HG03097 (cell line): ENCODE measurements at regions not wholly inside any gene's neighbourhood (a gene's known extent, or its start where the extent isn't known, plus 50 kb on each side); places are given as distances from the start of the nearest gene placed in this dataset.
"Not testable (repeated sequence)": the region's sequence is repeated elsewhere in the genome, so short reads cannot be mapped to it uniquely, and the experiment has no call there.

ENCODE experiments used
- ATAC-seq: cut with Tn5 transposase; IDR thresholded peaks from one replicate; pipeline ENCODE4 v1.9.1; 2021; ENCODE audit not compliant: unreplicated experiment, low FRiP score

GRCh38 chr3:99586701-99587100, 51.7 kb upstream of the COL8A1 start:
- no peak for ATAC-seq

DNA sequence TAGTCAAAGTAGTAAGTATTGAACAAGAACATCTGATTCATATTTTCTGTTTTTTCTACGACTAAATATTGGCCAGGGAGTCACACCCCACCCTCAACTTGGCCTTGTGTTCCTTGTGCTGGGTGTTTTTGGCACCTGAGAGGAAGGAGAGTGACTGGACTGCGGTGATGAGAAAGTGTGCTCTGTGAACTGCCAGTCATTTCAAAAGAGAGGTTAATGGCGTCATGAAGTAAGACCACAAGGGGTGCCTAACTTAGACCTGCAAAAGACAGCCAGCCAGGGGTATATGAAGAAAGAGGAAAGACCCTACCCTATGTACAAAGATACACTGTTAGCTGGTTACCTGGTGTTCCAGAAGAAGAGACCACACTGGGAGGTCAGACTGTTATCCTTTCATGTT, 58.4 kb upstream of the COL8A1 start:
- ATAC-seq, result no peak

GRCh38 chr3:99579246-99579645, 59.1 kb upstream of the COL8A1 start:
- no peak for ATAC-seq

GRCh38 chr3:99578339-99578970, 59.9 kb upstream of the COL8A1 start:
- no peak for ATAC-seq

- ATAC-seq, result no peak
These were observed 61.4 kb upstream of the COL8A1 start for GRCh38 chr3:99576904-99577559.

GRCh38 chr3:99575683-99576082, 62.7 kb upstream of the COL8A1 start:
- ATAC-seq, result no peak

DNA sequence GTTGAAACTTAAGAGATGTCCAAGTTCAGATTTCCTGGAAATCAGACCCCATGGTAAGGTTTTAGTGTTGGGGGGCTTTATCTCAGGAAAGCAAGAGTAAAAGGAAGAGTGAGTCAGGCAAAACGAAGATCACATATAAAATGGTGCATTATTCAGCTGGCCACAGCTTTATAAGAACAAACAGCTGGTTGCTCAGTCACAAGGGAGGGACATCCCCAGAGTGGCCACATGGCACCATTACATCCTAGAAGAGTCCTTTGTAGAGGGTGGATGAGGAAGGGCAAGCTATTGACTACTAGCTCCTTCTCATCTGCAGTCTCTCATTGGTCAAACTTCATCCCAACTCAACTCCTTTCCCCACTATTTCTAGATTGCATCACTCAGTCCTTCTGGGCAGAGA, 68.3 kb upstream of the COL8A1 start:
- ATAC-seq, result no peak

GRCh38 chr3:99568663-99569335, 69.6 kb upstream of the COL8A1 start:
- ATAC-seq, result no peak

- no peak for ATAC-seq
These were observed 73.1 kb upstream of the COL8A1 start for GRCh38 chr3:99565331-99565730.

GRCh38 chr3:99562990-99563607, 75.3 kb upstream of the COL8A1 start:
- ATAC-seq, result no peak

GRCh38 chr3:99562138-99562537, 76.3 kb upstream of the COL8A1 start:
- no peak for ATAC-seq

DNA sequence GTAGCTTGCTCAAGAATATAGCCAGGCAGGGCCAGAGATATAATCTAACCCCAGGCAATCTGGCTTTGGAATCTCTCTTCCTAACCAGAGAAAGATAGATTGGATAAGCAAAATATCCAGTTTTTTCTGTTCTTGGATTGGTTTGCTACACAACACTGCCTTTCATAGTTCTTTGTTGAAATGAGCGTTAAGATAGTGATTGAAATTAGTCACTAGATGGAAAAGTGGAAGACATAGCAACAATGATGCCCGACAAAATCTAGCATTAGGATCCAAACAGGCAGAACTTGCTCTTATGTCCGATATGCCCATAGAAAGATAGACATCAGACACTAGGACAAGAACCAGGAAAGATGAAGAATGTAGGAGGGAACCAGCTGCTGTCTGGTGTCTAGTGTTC, 77.3 kb upstream of the COL8A1 start:
- no peak for ATAC-seq

DNA sequence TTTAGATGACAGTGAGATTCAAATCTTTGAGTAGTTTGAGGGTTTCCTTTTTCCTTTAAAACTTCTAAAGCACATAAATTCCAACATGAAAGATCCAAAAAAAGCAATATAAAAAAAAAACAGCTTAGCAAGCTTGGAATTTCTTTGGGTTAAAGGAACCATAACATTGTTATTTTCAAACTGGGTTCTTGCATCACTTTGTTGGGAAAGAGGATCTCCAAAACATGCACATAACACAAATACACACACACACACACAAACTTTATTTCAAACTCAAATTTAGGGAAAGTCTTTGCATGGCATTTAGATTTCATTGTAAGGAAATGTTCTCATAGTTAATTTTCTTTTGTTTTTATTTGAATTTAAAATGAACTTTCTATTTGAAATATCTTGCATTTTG, 79.2 kb upstream of the COL8A1 start:
- no peak for ATAC-seq

DNA sequence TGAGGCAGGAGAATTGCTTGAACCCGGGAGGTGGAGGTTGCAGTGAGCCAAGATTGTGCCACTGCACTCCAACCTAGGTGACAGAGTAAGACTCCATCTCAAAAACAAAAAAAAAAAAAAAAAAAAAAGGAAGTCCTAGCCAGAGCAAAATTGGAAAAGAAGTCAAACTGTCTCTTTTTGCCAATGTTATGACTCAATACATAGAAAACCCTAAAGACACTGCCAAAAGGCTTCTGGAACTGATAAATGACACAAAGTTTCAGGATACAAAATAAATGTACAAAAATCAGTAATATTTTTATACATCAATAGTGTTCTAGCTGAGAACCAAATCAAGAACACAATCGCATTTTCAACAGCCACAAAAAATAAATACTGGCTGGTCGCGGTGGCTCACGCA, 82.5 kb upstream of the COL8A1 start:
- not testable (repeated sequence) for ATAC-seq

DNA sequence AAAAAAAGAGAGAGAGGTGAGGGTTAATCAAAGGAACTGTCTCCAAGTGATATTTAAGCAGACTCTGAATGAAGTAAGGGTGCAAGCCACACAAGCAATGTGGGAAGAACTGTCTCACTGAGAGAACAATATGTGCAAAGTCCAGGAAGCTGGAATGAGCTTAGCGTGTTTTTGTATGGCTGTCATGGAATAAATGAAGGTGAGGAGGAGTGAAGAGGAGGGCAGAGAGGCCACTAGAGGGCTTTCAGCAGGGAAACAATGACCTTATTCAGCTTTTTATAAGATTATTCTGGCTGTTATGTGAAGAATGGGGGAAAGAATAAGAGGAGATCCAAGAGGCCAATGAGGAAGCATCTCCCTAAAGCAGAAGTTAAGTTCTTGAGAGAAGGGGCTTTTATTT, 86.9 kb upstream of the COL8A1 start:
- ATAC-seq, result no peak

GRCh38 chr3:99549957-99550603, 88.3 kb upstream of the COL8A1 start:
- no peak for ATAC-seq

GRCh38 chr3:99549220-99549619, 89.2 kb upstream of the COL8A1 start:
- no peak for ATAC-seq

DNA sequence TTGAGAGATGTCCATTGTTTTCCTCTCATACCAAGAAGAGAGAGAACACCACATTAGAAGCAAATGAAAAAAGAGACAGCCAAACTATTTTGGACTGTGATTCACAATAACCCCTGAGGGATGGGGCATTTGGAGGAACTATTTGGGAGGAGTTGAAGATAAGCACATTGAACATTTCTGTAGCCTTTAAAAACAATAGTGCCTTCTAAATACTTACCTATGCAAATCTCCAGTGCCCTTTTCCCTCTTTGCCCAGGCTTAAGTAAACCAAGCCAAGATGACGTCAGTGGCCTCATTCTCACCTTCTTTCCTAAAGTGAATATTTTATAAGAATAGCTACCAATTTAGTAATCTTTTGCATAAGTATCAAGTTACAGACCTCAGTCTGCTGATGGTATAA, 89.7 kb upstream of the COL8A1 start:
- no peak for ATAC-seq

- no peak for ATAC-seq
These were observed 92.3 kb upstream of the COL8A1 start for GRCh38 chr3:99545941-99546580.

DNA sequence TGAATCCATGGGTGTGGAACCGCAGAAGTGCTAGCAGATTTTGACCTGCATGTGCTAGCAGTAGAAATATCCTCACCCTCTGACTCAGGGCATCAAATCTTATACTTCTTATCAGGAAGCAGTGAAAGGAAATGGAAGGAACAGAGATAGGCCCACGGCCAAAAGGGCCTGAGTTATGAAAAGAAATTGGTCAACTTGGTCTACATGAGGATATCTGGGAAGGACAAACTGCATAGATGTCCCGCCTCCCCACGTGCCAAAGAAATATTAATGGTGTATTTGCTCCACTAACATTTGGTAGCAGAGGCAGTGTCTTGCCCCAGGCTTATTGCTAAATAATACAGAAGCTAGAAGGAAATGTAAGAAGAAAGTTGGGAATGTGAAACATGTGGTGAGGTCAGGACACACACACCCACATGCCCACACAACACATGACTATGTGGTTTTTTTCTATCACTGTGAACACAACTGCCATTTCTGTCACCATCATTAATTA, 93.6 kb upstream of the COL8A1 start:
- ATAC-seq, result no peak
